ENCODE measurements at regions not wholly inside any gene's neighbourhood (a gene's known extent, or its start where the extent isn't known, plus 50 kb on each side); places are given as distances from the start of the nearest gene placed in this dataset.
A peak's percentile ranks its signal among the peaks of the same experiment; 100 is the strongest.

DNA sequence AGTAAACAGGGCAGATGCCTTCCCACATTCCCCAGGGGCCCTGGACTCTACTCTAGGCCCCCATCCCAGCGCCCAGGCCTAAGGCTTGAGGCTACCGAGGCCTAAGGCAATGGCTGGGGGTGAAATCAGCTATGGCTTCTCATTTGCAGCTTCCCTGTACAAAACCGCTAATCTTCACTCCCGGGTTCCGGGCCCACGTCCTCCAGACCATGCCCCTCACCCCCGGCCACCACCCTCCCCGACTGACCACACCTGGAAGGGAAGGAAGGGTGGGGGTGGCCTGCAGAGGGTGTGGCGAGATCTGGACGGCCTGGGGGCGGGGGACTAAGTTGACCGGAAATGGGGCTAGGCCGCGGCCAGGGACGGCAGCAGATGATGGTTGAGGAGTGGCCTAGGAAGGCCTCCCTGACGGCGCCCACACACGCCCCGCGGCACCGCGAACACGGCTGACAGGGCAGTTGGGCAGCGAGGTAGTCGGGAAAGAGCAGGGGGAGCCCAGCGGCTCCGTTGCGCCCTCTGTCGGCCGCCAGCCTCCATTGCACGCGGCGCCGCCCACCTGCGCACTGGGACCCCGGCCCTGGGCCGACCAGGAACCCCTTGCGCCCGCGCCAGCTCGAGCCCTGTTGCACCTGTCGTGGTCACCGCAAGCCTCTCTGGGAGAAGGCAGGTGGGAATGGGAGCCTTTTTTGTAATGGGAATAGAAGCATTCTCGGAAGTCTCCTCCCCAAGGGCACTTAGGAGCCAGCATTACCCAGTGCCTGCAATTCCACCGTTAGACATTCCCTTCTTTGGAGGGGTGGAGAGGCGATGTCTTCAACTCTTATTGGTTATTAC lies 95.9 kb upstream of the CALM2 start:
- Histone ChIP-seq H3K36me3 (ENCODE audit: control insufficient read depth, insufficient read depth, low read length) (no peaks in the 10 kb centered on the region), H3K4me3 (ENCODE audit: low read depth, low read length) (peak overlapping the region; percentile 12), H3K27me3 (ENCODE audit: control insufficient read depth, insufficient read depth, low read length) (no peaks in the 10 kb centered on the region)
- POLR2A ChIA-PET: no interaction called here
- TF ChIP-seq, protein P1, sequence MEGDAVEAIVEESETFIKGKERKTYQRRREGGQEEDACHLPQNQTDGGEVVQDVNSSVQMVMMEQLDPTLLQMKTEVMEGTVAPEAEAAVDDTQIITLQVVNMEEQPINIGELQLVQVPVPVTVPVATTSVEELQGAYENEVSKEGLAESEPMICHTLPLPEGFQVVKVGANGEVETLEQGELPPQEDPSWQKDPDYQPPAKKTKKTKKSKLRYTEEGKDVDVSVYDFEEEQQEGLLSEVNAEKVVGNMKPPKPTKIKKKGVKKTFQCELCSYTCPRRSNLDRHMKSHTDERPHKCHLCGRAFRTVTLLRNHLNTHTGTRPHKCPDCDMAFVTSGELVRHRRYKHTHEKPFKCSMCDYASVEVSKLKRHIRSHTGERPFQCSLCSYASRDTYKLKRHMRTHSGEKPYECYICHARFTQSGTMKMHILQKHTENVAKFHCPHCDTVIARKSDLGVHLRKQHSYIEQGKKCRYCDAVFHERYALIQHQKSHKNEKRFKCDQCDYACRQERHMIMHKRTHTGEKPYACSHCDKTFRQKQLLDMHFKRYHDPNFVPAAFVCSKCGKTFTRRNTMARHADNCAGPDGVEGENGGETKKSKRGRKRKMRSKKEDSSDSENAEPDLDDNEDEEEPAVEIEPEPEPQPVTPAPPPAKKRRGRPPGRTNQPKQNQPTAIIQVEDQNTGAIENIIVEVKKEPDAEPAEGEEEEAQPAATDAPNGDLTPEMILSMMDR (IDR thresholded peaks at IDR 0.05; ENCODE audit: insufficient read depth, low read depth, low read length): peak; percentile 82
- no peak for DNase-seq (ENCODE audit: low read depth)
- CTCF ChIA-PET: interaction anchor here (0.7 to 3.9 kb wide), 17 partner anchors 9 to 283 kb away, joined by 3 to 24 read pairs (median 4); no protein-coding TSS in a partner anchor

DNA sequence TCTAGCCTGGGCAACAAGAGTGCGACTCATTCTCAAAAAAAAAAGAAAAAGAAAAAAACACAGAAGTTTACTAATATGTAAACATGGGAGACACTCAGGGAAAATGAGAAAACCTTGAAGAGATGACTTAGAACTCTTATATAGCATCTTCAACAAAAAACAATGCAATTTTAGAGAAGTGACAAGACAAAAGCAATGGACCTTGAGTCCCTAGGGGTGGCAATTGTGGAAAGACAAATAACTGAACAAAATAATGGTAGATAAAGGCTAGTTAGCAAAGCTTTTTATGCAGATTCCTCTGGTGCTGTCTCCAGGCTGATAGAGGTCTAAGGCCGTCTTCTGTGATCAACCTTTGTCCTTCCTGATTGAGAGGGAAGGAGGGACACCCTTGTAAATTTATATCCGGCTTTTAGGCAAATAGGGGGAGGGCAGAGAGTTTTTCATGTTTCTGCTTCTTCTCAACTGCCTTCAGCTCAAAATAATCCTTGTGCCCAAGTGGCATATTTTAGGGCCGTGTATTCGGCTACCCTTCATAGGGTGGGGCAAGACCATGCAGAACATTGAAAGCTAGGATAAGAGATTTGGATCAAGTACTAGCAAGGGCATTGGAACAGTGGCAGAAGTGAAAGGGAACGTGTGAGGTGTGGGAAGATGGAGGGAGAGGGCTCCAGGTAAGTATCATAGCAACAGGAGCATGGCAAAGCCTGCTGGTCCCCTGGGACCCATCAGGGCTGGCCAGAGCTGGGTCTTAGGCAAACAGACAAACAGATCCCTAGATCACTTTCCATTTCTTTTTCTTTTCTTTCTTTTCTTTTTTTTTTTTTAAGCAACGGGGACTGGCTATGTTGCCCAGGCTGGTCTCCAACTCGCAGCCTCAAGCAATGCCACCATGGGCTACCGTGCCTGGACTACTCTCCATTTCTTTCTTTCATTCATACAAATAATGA lies 95.0 kb upstream of the CALM2 start:
- no peaks in the 10 kb centered on the region for H3K36me3 ChIP-seq (ENCODE audit: control insufficient read depth, insufficient read depth, low read length)
- H3K4me3 ChIP-seq (ENCODE audit: low read depth, low read length): no peak overlapping the region
- CTCF ChIA-PET: interaction anchor here (0.7 to 3.9 kb wide), 15 partner anchors 10 to 282 kb away, joined by 3 to 24 read pairs (median 4); no protein-coding TSS in a partner anchor
- H3K27me3 ChIP-seq (ENCODE audit: control insufficient read depth, insufficient read depth, low read length): no peaks in the 10 kb centered on the region
- POLR2A ChIA-PET: no interaction called here
- TF ChIP-seq, protein P1 (IDR thresholded peaks at IDR 0.05; ENCODE audit: insufficient read depth, low read depth, low read length): no peak
- DNase-seq (ENCODE audit: low read depth): no peak

DNA sequence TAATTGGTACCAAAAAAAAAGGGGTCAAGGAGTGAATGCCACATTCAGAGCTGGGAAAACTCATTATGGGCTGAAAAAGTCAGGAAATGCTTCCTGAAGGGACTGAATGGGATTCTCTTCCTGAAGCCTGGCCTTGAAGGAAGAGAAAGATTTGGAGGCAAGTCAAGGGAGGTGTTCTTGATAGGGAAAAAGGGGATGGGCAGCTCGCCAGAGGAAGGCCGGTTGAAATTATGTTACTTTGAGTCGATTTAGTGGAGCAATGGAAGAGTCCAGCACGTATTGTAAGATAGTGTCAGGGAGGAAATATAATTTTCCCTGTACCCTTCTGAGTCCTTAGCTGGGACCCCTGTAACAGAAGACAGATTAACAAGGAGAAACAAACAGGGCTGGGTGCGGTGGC lies 94.1 kb upstream of the CALM2 start:
- Histone ChIP-seq H3K4me3 (ENCODE audit: low read depth, low read length) (no peak overlapping the region), H3K36me3 (ENCODE audit: control insufficient read depth, insufficient read depth, low read length) (no peaks in the 10 kb centered on the region), H3K27me3 (ENCODE audit: control insufficient read depth, insufficient read depth, low read length) (no peaks in the 10 kb centered on the region)
- ChIA-PET POLR2A (no interaction called here), CTCF (interaction anchor here (1.1 kb wide), 1 partner anchor 18 kb away, joined by 3 read pairs; no protein-coding TSS in a partner anchor)
- TF ChIP-seq, protein P1 (IDR thresholded peaks at IDR 0.05; ENCODE audit: insufficient read depth, low read depth, low read length): no peak
- no peak for DNase-seq (ENCODE audit: low read depth)

DNA sequence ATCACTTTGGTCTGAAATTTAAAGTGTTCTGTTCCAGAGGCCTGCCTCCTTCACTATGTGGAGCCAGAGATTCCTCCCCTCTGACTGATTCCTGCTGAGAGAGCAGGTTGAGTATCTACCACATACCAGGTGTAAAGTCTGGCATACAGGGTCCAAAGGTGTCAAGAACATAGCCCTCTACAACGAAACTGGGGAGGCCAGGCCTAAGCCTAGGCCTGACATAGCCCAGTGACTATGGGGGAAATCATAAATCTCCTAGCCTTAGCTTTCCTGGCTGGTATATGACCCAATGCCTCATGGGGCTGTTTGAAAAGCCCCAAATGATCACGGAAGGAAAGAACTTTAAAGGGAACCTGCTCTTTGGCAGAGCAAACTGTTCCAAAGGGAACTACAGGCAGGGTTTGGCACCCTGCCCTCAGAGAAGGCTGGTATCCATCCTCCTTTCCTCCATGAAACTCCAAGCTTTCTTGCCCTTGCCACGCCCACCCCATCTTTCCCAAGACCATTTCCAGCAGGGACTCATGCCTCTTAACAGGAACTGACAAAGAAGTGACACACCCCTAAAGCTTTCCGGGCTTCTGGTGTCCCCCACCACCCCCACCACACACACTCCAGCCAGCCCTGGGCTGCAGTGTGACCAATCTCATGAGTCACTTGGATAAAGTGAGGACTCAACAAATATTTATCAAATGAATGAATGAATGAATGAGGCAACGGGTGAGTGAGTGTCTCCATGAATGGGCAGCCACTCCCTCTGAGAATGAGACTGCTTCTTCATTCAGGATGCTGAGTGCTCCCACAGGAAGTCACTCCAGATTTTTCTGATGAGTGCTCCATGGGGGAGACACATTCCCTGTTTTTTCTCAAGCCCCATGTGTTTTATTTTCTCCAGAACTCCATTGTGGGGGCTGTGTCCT lies 93.3 kb upstream of the CALM2 start:
- Histone ChIP-seq H3K36me3 (ENCODE audit: control insufficient read depth, insufficient read depth, low read length) (no peaks in the 10 kb centered on the region), H3K4me3 (ENCODE audit: low read depth, low read length) (no peak overlapping the region), H3K27me3 (ENCODE audit: control insufficient read depth, insufficient read depth, low read length) (no peaks in the 10 kb centered on the region)
- ChIA-PET CTCF (interaction anchor here (0.5 to 1.4 kb wide), 4 partner anchors 9 to 274 kb away, joined by 3 to 8 read pairs (median 3); no protein-coding TSS in a partner anchor), POLR2A (interaction anchor here (0.7 kb wide), 2 partner anchors 158 to 229 kb away, joined by 3 read pairs; no protein-coding TSS in a partner anchor)
- TF ChIP-seq, protein P1 (IDR thresholded peaks at IDR 0.05; ENCODE audit: insufficient read depth, low read depth, low read length): no peak
- DNase-seq (ENCODE audit: low read depth): peak; percentile 98

Data from BJ (cell line).